ENCODE measurements at regions not wholly inside any gene's neighbourhood (a gene's known extent, or its start where the extent isn't known, plus 50 kb on each side); places are given as distances from the start of the nearest gene placed in this dataset.

DNA sequence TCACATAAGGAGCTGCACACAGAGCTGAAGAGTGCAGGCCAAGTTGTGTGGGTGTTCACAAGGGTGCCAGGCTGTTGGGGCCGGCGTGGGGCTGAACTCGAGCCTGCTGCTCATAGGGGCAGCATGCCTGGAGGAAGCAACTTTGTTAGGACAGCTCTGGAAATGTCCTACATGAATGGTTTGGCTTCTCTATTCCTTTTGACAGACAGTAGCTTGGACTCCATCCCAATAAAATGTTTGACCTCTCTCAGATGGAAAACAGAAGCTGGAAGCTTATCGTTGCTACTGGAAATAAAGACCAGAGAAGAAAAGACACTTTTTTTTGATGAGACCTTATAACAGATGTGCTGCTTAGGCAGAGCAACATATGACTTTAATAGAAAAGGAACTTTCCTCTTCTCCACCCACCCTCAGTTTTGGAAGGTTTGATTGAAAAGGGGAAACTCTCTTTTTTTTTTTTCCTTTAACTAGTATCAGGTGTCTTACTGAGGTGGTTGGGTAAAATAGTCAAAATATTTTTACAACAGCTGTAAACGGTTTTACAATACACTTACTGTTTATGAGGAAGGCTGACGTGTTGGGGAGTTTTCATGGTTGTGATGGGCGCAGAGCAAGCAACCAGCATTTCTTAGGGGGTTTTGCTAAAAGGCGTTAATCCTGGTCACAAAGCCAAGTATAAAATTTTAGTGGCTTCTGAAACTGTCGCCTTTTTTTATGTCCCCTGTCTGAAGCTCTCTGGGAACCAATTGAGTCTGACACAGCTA is 80.7 kb upstream of the EEF1E1 start:
- no peaks in the 10 kb centered on the region for H3K27me3 ChIP-seq
- no peaks in the 10 kb centered on the region for H3K36me3 ChIP-seq
- H3K9me3 ChIP-seq: no peaks in the 10 kb centered on the region
- peaks cover 0 to 44% (median 25%) of the 10 kb centered on the region in 4 donors for H3K4me1 ChIP-seq
- peak overlapping the region; percentile 52 to 61 for H3K27ac ChIP-seq
- H3K4me3 ChIP-seq: no peak overlapping the region
- DNase-seq: no peak
- TF ChIP-seq, protein P1, sequence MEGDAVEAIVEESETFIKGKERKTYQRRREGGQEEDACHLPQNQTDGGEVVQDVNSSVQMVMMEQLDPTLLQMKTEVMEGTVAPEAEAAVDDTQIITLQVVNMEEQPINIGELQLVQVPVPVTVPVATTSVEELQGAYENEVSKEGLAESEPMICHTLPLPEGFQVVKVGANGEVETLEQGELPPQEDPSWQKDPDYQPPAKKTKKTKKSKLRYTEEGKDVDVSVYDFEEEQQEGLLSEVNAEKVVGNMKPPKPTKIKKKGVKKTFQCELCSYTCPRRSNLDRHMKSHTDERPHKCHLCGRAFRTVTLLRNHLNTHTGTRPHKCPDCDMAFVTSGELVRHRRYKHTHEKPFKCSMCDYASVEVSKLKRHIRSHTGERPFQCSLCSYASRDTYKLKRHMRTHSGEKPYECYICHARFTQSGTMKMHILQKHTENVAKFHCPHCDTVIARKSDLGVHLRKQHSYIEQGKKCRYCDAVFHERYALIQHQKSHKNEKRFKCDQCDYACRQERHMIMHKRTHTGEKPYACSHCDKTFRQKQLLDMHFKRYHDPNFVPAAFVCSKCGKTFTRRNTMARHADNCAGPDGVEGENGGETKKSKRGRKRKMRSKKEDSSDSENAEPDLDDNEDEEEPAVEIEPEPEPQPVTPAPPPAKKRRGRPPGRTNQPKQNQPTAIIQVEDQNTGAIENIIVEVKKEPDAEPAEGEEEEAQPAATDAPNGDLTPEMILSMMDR (IDR thresholded peaks at IDR 0.05): no peak
- intact Hi-C loops (cut with DNase I; ENCODE audit: low total_unique reads): no loop called here

DNA sequence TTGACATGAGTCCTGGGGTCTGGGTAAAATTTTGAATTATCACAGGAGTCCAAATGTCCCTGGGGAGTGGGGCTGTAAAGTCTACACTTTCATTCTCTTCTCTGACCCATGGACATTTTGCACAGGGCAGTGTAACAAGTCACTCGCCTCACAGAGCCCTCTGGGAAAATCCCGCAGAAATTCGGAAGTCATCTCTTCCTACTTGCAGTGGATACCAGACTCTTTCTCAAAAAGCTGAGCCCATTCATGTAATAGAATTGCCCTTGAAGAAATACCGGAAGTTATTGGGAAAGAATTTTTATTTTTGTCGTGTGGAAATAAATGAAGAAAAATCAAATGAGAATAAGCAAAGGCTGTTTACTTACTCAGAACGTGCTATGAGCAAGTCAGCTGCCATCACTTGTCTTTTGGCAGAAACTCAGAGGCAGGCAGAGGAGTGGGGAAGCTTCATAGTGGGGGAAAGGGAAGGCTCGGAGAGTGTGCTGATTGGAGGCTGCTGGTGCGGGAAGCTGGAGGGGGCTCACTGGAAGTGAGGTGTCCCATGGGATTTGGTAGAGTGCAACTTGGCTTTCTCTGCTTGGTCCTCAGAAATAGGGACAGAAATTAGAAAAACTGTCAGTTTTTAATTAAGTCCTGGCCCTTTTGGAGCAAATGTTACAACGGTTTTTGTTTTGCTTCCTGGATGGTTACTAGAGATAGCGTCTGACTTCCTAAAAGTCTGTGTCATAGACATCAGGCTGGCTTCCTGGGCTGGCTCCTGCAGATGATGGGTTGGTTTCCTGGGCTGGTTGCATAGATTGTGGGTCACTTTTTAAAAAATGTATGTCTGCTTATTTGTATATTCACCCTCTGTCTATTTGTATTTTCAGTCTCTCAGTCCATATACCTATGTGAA is 79.8 kb upstream of the EEF1E1 start:
- no peak for DNase-seq
- intact Hi-C loops (cut with DNase I; ENCODE audit: low total_unique reads): no loop called here
- peaks cover 0 to 44% (median 25%) of the 10 kb centered on the region in 4 donors for H3K4me1 ChIP-seq
- H3K9me3 ChIP-seq: no peaks in the 10 kb centered on the region
- TF ChIP-seq, protein P1 (IDR thresholded peaks at IDR 0.05): no peak
- H3K27ac ChIP-seq: peak overlapping the region; percentile 52 to 61
- H3K27me3 ChIP-seq: no peaks in the 10 kb centered on the region
- H3K36me3 ChIP-seq: no peaks in the 10 kb centered on the region
- no peak overlapping the region for H3K4me3 ChIP-seq

DNA sequence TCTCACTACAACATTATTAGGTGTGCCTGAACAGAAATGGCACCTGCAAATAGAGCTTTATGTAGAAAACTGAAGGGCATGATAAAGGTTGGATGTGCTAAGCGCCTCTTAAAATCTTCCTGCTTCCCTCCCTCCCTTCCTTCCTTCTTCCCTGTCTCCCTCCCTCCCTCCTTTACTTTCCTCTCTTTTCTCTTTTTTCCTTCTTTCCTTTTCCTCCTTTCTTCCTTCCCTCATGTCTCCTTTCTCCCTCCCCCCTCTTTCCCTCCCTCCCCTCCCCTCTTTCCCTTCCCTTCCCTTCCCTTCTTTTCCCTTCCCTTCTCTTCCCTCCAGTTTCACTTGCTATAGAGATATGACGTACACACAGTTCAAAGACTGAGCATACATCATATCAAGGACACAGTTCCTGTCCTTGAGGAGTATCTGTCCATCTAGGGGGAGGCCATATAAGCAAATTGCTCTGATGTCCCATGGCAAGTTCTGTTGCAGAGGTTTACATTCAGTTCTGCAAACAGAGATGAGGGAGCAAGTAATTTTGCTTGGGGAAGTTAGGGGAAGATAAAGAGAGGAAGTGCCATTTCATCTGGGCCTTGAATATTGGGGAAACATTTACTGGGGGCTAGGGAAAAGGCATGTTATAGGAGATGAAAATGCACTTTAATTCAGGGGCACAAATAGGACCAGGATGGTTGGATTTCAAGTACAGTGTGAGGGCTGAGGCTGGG is 79.0 kb upstream of the EEF1E1 start:
- no peak overlapping the region for H3K4me3 ChIP-seq
- H3K9me3 ChIP-seq: no peaks in the 10 kb centered on the region
- DNase-seq: no peak
- intact Hi-C loops (cut with DNase I; ENCODE audit: low total_unique reads): no loop called here
- no peaks in the 10 kb centered on the region for H3K27me3 ChIP-seq
- peak overlapping the region; percentile 44 to 61 for H3K27ac ChIP-seq
- H3K36me3 ChIP-seq: no peaks in the 10 kb centered on the region
- peaks cover 0 to 44% (median 25%) of the 10 kb centered on the region in 4 donors for H3K4me1 ChIP-seq
- TF ChIP-seq, protein P1 (IDR thresholded peaks at IDR 0.05): no peak

DNA sequence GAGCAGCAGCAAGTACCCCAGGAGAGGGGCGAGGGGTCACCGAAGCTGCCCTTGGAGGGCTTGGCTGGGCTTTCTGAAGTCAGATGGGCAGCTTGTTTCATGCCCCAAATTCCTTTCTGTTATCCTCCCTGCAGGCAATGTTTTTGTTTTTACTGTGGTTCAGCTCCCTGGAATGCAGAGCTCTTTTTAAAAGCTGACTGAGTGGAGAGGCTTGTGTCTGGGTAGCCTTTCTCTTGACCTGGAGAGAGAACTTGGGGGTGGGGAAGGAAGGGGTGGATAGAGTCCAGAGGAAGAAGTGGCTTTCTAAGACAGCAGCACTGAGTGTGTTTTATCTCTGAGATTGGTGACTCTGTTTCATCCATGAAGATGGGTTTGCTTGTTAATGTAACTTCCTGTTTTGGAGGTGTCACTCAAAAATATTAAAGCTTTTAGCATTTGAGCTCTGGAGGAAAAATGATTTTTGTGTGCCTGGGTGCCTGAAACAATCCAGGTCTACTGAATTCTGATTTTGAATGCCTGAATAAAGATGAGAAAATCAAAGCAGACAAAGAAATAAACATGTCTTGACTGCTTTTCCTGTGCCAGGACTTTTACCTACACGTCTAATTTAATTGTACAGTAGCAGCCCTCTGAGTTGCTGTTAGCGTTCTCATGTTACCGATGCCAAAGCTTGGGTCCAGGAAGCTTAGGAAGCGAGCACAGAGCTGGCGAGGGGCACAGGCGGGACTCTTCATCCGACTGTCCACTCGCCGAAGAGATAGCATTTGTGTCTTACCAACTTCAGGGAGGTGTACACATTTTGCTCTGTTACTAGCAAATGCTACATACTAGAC is 78.2 kb upstream of the EEF1E1 start:
- DNase-seq: no peak
- Histone ChIP-seq H3K27ac (peak overlapping the region; percentile 44 to 61), H3K4me1 (peaks cover 0 to 44% (median 25%) of the 10 kb centered on the region in 4 donors), H3K27me3 (no peaks in the 10 kb centered on the region), H3K4me3 (no peak overlapping the region), H3K36me3 (no peaks in the 10 kb centered on the region), H3K9me3 (no peaks in the 10 kb centered on the region)
- intact Hi-C loops (cut with DNase I; ENCODE audit: low total_unique reads): no loop called here
- TF ChIP-seq, protein P1 (IDR thresholded peaks at IDR 0.05): no peak

DNA sequence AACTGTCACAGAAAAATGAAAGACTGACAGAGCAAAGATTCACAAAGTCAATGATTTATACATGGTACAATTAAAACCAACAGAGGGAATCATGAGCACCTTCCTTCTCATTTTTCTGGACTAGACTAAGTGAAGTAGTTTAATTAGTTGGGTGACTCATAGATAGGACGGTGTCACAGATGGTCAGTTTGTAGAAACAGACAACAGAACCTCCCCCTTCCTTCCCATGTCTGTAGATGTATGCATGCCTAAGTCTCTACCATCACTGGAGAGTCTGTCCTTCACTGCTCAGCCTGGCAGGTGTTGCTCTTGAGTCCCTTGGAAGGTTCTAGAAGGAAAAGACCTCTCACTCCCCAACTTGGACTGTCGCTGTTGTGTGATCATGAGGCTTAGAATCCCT is 75.4 kb upstream of the EEF1E1 start:
- H3K27ac ChIP-seq: no peak overlapping the region
- no peak for DNase-seq
- peaks cover 0 to 35% (median 23%) of the 10 kb centered on the region in 4 donors for H3K4me1 ChIP-seq
- no peak overlapping the region for H3K4me3 ChIP-seq
- H3K27me3 ChIP-seq: no peaks in the 10 kb centered on the region
- no peaks in the 10 kb centered on the region for H3K9me3 ChIP-seq
- intact Hi-C loops (cut with DNase I; ENCODE audit: low total_unique reads): no loop called here
- TF ChIP-seq, protein P1 (IDR thresholded peaks at IDR 0.05): no peak
- no peaks in the 10 kb centered on the region for H3K36me3 ChIP-seq
